ENCODE measurements at regions not wholly inside any gene's neighbourhood (a gene's known extent, or its start where the extent isn't known, plus 50 kb on each side); places are given as distances from the start of the nearest gene placed in this dataset.

DNA sequence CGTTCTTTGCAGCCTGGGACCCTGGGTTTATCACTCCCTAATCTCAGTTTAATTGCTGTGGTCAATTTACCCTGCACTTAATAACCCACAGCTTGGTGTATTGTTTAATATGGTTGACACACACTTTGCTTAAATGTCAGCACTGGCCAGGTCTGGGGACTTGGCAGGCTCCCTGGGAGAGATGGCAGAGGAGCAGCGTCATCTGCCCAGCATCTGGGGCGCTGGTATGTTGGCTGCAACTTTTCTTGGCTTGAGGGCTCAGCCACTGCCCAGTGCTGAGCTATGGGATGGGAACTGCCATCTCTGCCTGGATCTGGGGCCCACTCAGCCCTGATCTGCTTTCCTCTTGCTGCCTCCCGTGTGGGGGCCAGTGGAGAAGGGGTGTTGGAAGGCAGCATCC is 115.7 kb upstream of the IRX3 start:
- ChIA-PET POLR2A (no interaction called here), CTCF (no interaction called here)
- TF ChIP-seq ZNF239 (tag by site-specific recombination; IDR thresholded peaks at IDR 0.05) (no peak), ZNF645 (tag by site-specific recombination; IDR thresholded peaks at IDR 0.05) (no peak), TRIM28 (IDR thresholded peaks at IDR 0.05; ENCODE audit: borderline replicate concordance, low read length) (no peak), ZSCAN4 (tag by site-specific recombination; IDR thresholded peaks at IDR 0.05) (no peak), YY1 (tag by site-specific recombination; IDR thresholded peaks at IDR 0.05) (no peak), KLF1 (tag by site-specific recombination; IDR thresholded peaks at IDR 0.05) (no peak), TCF7L2 (IDR thresholded peaks at IDR 0.05; ENCODE audit: borderline replicate concordance, low read depth, low read length) (no peak), ZNF426 (tag by site-specific recombination; IDR thresholded peaks at IDR 0.05) (no peak), ZNF302 (tag by site-specific recombination; IDR thresholded peaks at IDR 0.05; ENCODE audit: low read depth) (no peak), ZNF248 (tag by site-specific recombination; IDR thresholded peaks at IDR 0.05) (no peak), AEBP2 (tag by site-specific recombination; IDR thresholded peaks at IDR 0.05; ENCODE audit: borderline replicate concordance) (no peak), ZNF274 (IDR thresholded peaks at IDR 0.05; ENCODE audit: low read length) (no peak), ZNF274 (tag by site-specific recombination; IDR thresholded peaks at IDR 0.05; ENCODE audit: borderline replicate concordance) (no peak), PATZ1 (tag by site-specific recombination; IDR thresholded peaks at IDR 0.05) (no peak), HOXD13 (CRISPR knock-in tag; IDR thresholded peaks at IDR 0.05; ENCODE audit: borderline replicate concordance) (no peak), ZNF658 (tag by site-specific recombination; IDR thresholded peaks at IDR 0.05) (no peak)
- TF ChIP-seq, protein P1, sequence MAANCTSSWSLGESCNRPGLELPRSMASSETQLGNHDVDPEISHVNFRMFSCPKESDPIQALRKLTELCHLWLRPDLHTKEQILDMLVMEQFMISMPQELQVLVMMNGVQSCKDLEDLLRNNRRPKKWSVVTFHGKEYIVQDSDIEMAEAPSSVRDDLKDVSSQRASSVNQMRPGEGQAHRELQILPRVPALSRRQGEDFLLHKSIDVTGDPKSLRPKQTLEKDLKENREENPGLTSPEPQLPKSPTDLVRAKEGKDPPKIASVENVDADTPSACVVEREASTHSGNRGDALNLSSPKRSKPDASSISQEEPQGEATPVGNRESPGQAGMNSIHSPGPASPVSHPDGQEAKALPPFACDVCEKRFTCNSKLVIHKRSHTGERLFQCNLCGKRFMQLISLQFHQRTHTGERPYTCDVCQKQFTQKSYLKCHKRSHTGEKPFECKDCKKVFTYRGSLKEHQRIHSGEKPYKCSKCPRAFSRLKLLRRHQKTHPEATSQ (tag by site-specific recombination; IDR thresholded peaks at IDR 0.05) = no peak
- Histone ChIP-seq H3K4me1 (ENCODE audit: control insufficient read depth, insufficient read depth, low read length) (no peaks in the 10 kb centered on the region), H3K4me3 (ENCODE audit: low read depth, low read length) (no peak overlapping the region), H3K27ac (ENCODE audit: extremely low read depth, low read depth, low read length) (no peak overlapping the region), H3K36me3 (ENCODE audit: control insufficient read depth in 2 of 2, insufficient read depth in 1 of 2, low read length in 2 of 2) (no peaks in the 10 kb centered on the region), H3K9me3 (ENCODE audit: control insufficient read depth, insufficient read depth, low read depth, low read length) (no peaks in the 10 kb centered on the region)

DNA sequence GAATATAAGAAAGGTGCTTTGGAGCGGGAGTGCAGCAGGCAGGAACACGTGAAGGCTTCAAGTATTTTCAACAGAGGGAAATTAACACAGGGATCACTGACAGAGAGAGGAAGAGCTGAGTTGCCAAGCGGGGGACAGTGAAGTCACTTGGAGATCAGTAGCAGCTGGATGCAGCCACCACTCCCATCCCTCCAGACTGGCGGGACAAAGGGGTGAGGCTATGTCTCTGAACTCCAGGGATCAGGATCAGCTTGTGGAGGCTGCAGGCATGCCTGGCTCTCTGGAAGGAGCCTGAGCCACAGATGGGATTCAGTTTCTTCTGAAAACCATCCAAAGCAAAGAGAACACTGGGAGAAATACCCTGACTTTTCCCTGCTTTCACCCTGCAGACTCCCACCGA is 113.7 kb upstream of the IRX3 start:
- Histone ChIP-seq H3K9me3 (ENCODE audit: control insufficient read depth, insufficient read depth, low read depth, low read length) (no peaks in the 10 kb centered on the region), H3K27ac (ENCODE audit: extremely low read depth, low read depth, low read length) (no peak overlapping the region), H3K36me3 (ENCODE audit: control insufficient read depth in 2 of 2, insufficient read depth in 1 of 2, low read length in 2 of 2) (no peaks in the 10 kb centered on the region), H3K4me1 (ENCODE audit: control insufficient read depth, insufficient read depth, low read length) (no peaks in the 10 kb centered on the region), H3K4me3 (ENCODE audit: low read depth, low read length) (no peak overlapping the region)
- TF ChIP-seq, protein P2, sequence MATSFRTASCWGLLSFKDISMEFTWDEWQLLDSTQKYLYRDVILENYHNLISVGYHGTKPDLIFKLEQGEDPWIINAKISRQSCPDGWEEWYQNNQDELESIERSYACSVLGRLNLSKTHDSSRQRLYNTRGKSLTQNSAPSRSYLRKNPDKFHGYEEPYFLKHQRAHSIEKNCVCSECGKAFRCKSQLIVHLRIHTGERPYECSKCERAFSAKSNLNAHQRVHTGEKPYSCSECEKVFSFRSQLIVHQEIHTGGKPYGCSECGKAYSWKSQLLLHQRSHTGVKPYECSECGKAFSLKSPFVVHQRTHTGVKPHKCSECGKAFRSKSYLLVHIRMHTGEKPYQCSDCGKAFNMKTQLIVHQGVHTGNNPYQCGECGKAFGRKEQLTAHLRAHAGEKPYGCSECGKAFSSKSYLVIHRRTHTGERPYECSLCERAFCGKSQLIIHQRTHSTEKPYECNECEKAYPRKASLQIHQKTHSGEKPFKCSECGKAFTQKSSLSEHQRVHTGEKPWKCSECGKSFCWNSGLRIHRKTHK (tag by site-specific recombination; IDR thresholded peaks at IDR 0.05) = no peak
- no peak for TF ChIP-seq ZNF274 (IDR thresholded peaks at IDR 0.05; ENCODE audit: low read length)
- no peak for TF ChIP-seq ZNF274 (tag by site-specific recombination; IDR thresholded peaks at IDR 0.05; ENCODE audit: borderline replicate concordance)
- TF ChIP-seq ZNF514 (tag by site-specific recombination; IDR thresholded peaks at IDR 0.05) = no peak
- TF ChIP-seq INSM2 (tag by site-specific recombination; IDR thresholded peaks at IDR 0.05) = no peak
- TF ChIP-seq ZNF302 (tag by site-specific recombination; IDR thresholded peaks at IDR 0.05; ENCODE audit: low read depth) = no peak
- ChIA-PET CTCF (no interaction called here), POLR2A (no interaction called here)
